Ammon's horn (tissue), 1 donor: ENCODE measurements at regions not wholly inside any gene's neighbourhood (a gene's known extent, or its start where the extent isn't known, plus 50 kb on each side); places are given as distances from the start of the nearest gene placed in this dataset.

Experiments
- DNase-seq: peaks from one replicate; pipeline ENCODE4 v3.0.0-alpha.2; 2016; ENCODE audit warnings: low spot score

- DNase-seq: no peak
Observed at GRCh38 chr22:34997633-34998299, 68.2 kb upstream of the ISX start.

- DNase-seq: no peak
Observed at GRCh38 chr22:34998921-34999320, 67.0 kb upstream of the ISX start.

GRCh38 chr22:35008213-35008612, 57.7 kb upstream of the ISX start:
- DNase-seq: no peak

- no peak for DNase-seq
Observed at GRCh38 chr22:35010543-35010942, 55.4 kb upstream of the ISX start.

- DNase-seq: no peak
Observed at GRCh38 chr22:35014812-35015211, 51.1 kb upstream of the ISX start.
